Endothelial cell of umbilical vein (primary cell): ENCODE measurements at regions not wholly inside any gene's neighbourhood (a gene's known extent, or its start where the extent isn't known, plus 50 kb on each side); places are given as distances from the start of the nearest gene placed in this dataset.

Experiments
- BruUV-seq: library from RNA; stranded (reverse); fragments of 400-500 nt; replicated peaks from 2 replicates; lab custom pipeline; 2021; lab: Mats Ljungman, UMichigan
- CTCF ChIA-PET: fragments of 300-600, 350-600 bp; sonication (Branson Sonifier 250); formaldehyde crosslinking; loops from one replicate; lab custom pipeline; 2021; ENCODE audit warnings: antibody characterized with exemption, inconsistent platforms; lab: Charles Lee
- POLR2A ChIA-PET: fragments of 300-600, 350-600 bp; sonication (Branson Sonifier 250); formaldehyde crosslinking; loops from one replicate; lab custom pipeline; 2021; ENCODE audit warnings: antibody characterized with exemption, inconsistent platforms; lab: Charles Lee
- DNase-seq: peaks from one replicate; pipeline ENCODE4 v3.0.0-alpha.2; 2011; ENCODE audit warnings: low read depth, low spot score
- FAIRE-seq: peaks from 2 replicates; lab custom pipeline; 2011; peaks lifted over from hg19 to GRCh38; lab: Jason Lieb, UNC
- H2AFZ ChIP-seq: 2 replicates; pipeline ENCODE4 v1.6.0; 2012; ENCODE audit warnings: low read depth, low read length, control low read depth, inconsistent platforms
- H3K27ac ChIP-seq: 2 replicates; pipeline ENCODE4 v1.5.1; 2011; ENCODE audit warnings: low read depth, mild to moderate bottlenecking, control low read depth, low read length, moderate library complexity; ENCODE audit not compliant: insufficient read depth
- H3K27me3 ChIP-seq, 2 experiments: 2 replicates each; pipeline versions ENCODE4 v1.6.0 to v1.6.1; 2011; ENCODE audit warnings: low read length in 2 of 2, mixed read lengths in 1 of 2; ENCODE audit not compliant: control insufficient read depth in 2 of 2, insufficient read depth in 2 of 2
- H3K36me3 ChIP-seq, 2 experiments: 2 replicates in 1 of 2; 3 replicates in 1 of 2; pipeline ENCODE4 v1.5.1; 2011; ENCODE audit warnings: low read length in 2 of 2, mild to moderate bottlenecking in 1 of 2, moderate library complexity in 1 of 2; ENCODE audit not compliant: control insufficient read depth in 2 of 2, insufficient read depth in 2 of 2; ENCODE audit errors: extremely low read depth in 1 of 2
- H3K4me1 ChIP-seq: 3 replicates; pipeline ENCODE4 v1.5.1; 2011; ENCODE audit warnings: mild to moderate bottlenecking, low read length; ENCODE audit not compliant: control insufficient read depth, insufficient read depth; ENCODE audit errors: extremely low read depth
- H3K4me2 ChIP-seq: 2 replicates; pipeline ENCODE4 v1.6.1; 2011; ENCODE audit warnings: low read length, control low read depth, mixed read lengths; ENCODE audit not compliant: insufficient read depth
- H3K4me3 ChIP-seq, 3 experiments: fragments of 200-600 bp in 1 of 3; sonication (generic), shearing (Covaris generic) in 1 of 3; replicated peaks in 1 of 3; 2 replicates each; pipeline ENCODE4 v1.5.1; 2011 to 2016; ENCODE audit warnings: control low read depth in 3 of 3, low read length in 3 of 3, mild to moderate bottlenecking in 2 of 3, inconsistent platforms in 1 of 3, low read depth in 1 of 3, moderate library complexity in 1 of 3; ENCODE audit not compliant: insufficient read depth in 1 of 3
- H3K79me2 ChIP-seq: 2 replicates; pipeline ENCODE4 v1.6.0; 2012; ENCODE audit warnings: low read length, inconsistent platforms; ENCODE audit not compliant: control insufficient read depth, insufficient read depth
- H3K9ac ChIP-seq: replicated peaks from 2 replicates; pipeline ENCODE3; 2011; ENCODE audit warnings: low read length, control low read depth; ENCODE audit not compliant: insufficient read depth; ENCODE audit errors: extremely low read depth
- H3K9me1 ChIP-seq: replicated peaks from 3 replicates; pipeline ENCODE4 v1.6.0; 2011; ENCODE audit warnings: mild to moderate bottlenecking, low read length; ENCODE audit not compliant: control insufficient read depth, insufficient read depth; ENCODE audit errors: extremely low read depth
- H3K9me3 ChIP-seq: replicated peaks from 2 replicates; pipeline ENCODE4 v1.5.1; 2012; ENCODE audit warnings: low read length, inconsistent platforms; ENCODE audit not compliant: control insufficient read depth, insufficient read depth
- H4K20me1 ChIP-seq: replicated peaks from 2 replicates; pipeline ENCODE3; 2011; ENCODE audit warnings: mild to moderate bottlenecking, low read length; ENCODE audit not compliant: control insufficient read depth, insufficient read depth; ENCODE audit errors: extremely low read depth
- CTCF ChIP-seq, 2 donors: IDR thresholded peaks; 1 replicate in 1 of 2; 2 replicates in 1 of 2; pipeline ENCODE4 v1.5.1; 2011; ENCODE audit warnings: low read length in 2 of 2, mild to moderate bottlenecking in 2 of 2, moderate library complexity in 2 of 2, control low read depth in 1 of 2, inconsistent platforms in 1 of 2, low read depth in 1 of 2; ENCODE audit not compliant: insufficient read depth in 1 of 2; ENCODE audit errors: extremely low read depth in 1 of 2
- EZH2 ChIP-seq: IDR thresholded peaks from 2 replicates; pipeline ENCODE4 v1.6.1; 2012; ENCODE audit warnings: borderline replicate concordance, low read depth, mild to moderate bottlenecking, moderate library complexity, low read length, inconsistent platforms; ENCODE audit not compliant: severe bottlenecking
- FOS ChIP-seq: IDR thresholded peaks from 2 replicates; pipeline ENCODE4 v1.6.1; 2011; ENCODE audit warnings: mild to moderate bottlenecking, low read length, moderate library complexity, borderline replicate concordance; ENCODE audit not compliant: insufficient read depth
- GATA2 ChIP-seq: IDR thresholded peaks from 2 replicates; pipeline ENCODE4 v1.7.0; 2011; ENCODE audit warnings: low read depth, mild to moderate bottlenecking, moderate library complexity, mixed read lengths, low read length; ENCODE audit not compliant: insufficient read length, insufficient read depth
- JUN ChIP-seq: IDR thresholded peaks from 2 replicates; pipeline ENCODE4 v1.6.1; 2011; ENCODE audit warnings: borderline replicate concordance, low read depth; ENCODE audit not compliant: insufficient read length, insufficient read depth
- MAX ChIP-seq: IDR thresholded peaks from 2 replicates; pipeline ENCODE4 v1.6.1; 2011; ENCODE audit not compliant: insufficient read depth, insufficient read length
- MYC ChIP-seq: IDR thresholded peaks from one replicate; pipeline ENCODE4 v1.6.1; 2011; ENCODE audit warnings: mild to moderate bottlenecking, low read depth, low read length
- POLR2A ChIP-seq: IDR thresholded peaks from 2 replicates; pipeline ENCODE4 v1.6.1; 2012; ENCODE audit warnings: low read depth, mild to moderate bottlenecking, control low read depth, low read length
- POLR2AphosphoS5 ChIP-seq: IDR thresholded peaks from 2 replicates; pipeline ENCODE4 v1.6.1; 2012; ENCODE audit warnings: low read depth, mild to moderate bottlenecking, control low read depth, low read length, moderate library complexity; ENCODE audit not compliant: insufficient read depth
- dilution Hi-C: fragments of 300-500 bp; cut with MboI; formaldehyde crosslinking; loops from one replicate; pipeline ENCODE4 v1.15.0; 2019; ENCODE audit warnings: low sequenced_read_pairs; ENCODE audit not compliant: extremely low pct_ligation_motif_present
- intact Hi-C: fragments of 100-400 bp; cut with micrococcal nuclease; formaldehyde crosslinking; loops from one replicate; pipeline ENCODE4 v1.10.0; 2022

- ChIA-PET POLR2A (no interaction called here), CTCF (interaction anchor here (2.7 kb wide), 1 partner anchor 135 kb away, joined by 16 read pairs; no protein-coding TSS in a partner anchor)
- no peaks in the 10 kb centered on the region for H3K9me3 ChIP-seq
- no peak for TF ChIP-seq EZH2
- no peak for TF ChIP-seq CTCF (IDR thresholded peaks at IDR 0.05; ENCODE audit: extremely low read depth in 1 of 2, insufficient read depth in 1 of 2, low read depth in 1 of 2, low read length in 2 of 2)
- TF ChIP-seq GATA2, result no peak
- no peak for TF ChIP-seq FOS
- TF ChIP-seq MYC, result no peak
- no peak for TF ChIP-seq MAX
- TF ChIP-seq POLR2A, result no peak
- TF ChIP-seq POLR2AphosphoS5, result no peak
- TF ChIP-seq JUN, result no peak
- no peak overlapping the region for H3K9ac ChIP-seq
- no TSS peak for BruUV-seq
- H3K4me1 ChIP-seq, result no peaks in the 10 kb centered on the region
- H3K79me2 ChIP-seq, result no peaks in the 10 kb centered on the region
- FAIRE-seq, result no peak
- no peak overlapping the region for H3K4me2 ChIP-seq
- no peak overlapping the region for H3K4me3 ChIP-seq
- peaks cover 0 to 3% of the 10 kb centered on the region in 2 experiments for H3K27me3 ChIP-seq
- intact Hi-C loops, result no loop called here
- H3K9me1 ChIP-seq, result no peaks in the 10 kb centered on the region
- H3K27ac ChIP-seq, result no peak overlapping the region
- dilution Hi-C loops, result no loop called here
- no peaks in the 10 kb centered on the region for H4K20me1 ChIP-seq
- H3K36me3 ChIP-seq, result no peaks in the 10 kb centered on the region
- H2AFZ ChIP-seq, result no peak overlapping the region
- no peak for DNase-seq
Observed at GRCh38 chr11:116648247-116649174, 124.3 kb downstream of the BUD13 start.
